ENCODE measurements at regions not wholly inside any gene's neighbourhood (a gene's known extent, or its start where the extent isn't known, plus 50 kb on each side); places are given as distances from the start of the nearest gene placed in this dataset.
"Not testable (repeated sequence)": the region's sequence is repeated elsewhere in the genome, so short reads cannot be mapped to it uniquely, and the experiment has no call there.

DNA sequence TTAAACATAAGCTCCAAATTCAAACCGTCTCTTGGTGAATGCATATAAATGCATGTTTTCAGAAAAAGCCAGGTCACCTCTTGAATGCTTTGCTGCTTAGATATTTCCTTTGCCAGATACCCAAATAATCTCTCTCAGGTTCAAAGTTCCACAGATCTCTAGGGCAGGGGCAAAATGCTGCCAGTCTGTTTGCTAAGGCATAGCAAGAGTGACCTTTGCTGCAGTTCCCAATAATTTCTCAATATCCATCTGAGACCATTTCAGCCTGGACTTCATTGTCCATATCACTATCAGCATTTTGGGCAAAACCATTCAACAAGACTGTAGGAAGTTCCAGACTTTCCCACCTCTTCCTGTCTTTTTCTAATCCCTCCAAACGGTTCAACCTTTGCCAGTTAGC, 1006.2 kb upstream of the KCND2 start:
- not testable (repeated sequence) for TF ChIP-seq EZH2phosphoT487 (IDR thresholded peaks at IDR 0.05; ENCODE audit: borderline replicate concordance); CTCF (conservative IDR thresholded peaks at IDR 0.05; ENCODE audit: low read length)

Data from Loucy (cell line).